GM12878 (cell line): ENCODE measurements at regions not wholly inside any gene's neighbourhood (a gene's known extent, or its start where the extent isn't known, plus 50 kb on each side); places are given as distances from the start of the nearest gene placed in this dataset.

ENCODE experiments used
- ATAC-seq: fragments of 200-7000 bp; cut with Tn5 transposase; 3 replicates; pipeline ENCODE4 v1.9.1; 2020; ENCODE audit warnings: mild to moderate bottlenecking, moderate library complexity
- BruUV-seq: library from RNA; stranded (reverse); fragments of 400-500 nt; replicated peaks from 2 replicates; lab custom pipeline; 2021; lab: Mats Ljungman, UMichigan
- CTCF ChIA-PET: fragments of 300-600 bp; sonication (Branson Sonifier 250); formaldehyde crosslinking; extraction: SDS; loops from one replicate; lab custom pipeline; 2021; ENCODE audit warnings: inconsistent platforms; lab: Yijun Ruan, JAX
- POLR2A ChIA-PET: fragments of 350-600 bp; formaldehyde crosslinking; extraction: SDS; loops from one replicate; lab custom pipeline; 2021; ENCODE audit warnings: inconsistent platforms; lab: Charles Lee
- RAD21 ChIA-PET: fragments of 300-600 bp; sonication (Branson Sonifier 250); formaldehyde crosslinking; loops from one replicate; lab custom pipeline; 2023; ENCODE audit warnings: antibody characterized with exemption; ENCODE audit not compliant: unreplicated experiment; lab: Charles Lee
- SMC1A ChIA-PET: fragments of 300-600 bp; sonication (Branson Sonifier 250); formaldehyde crosslinking; loops from one replicate; lab custom pipeline; 2023; ENCODE audit not compliant: unreplicated experiment, uncharacterized antibody; lab: Charles Lee
- DNase-seq: peaks from one replicate; pipeline ENCODE4 v3.0.0-alpha.2; 2011; ENCODE audit warnings: low read depth, low spot score
- FAIRE-seq: peaks from 3 replicates; lab custom pipeline; 2011; peaks lifted over from hg19 to GRCh38; lab: Jason Lieb, UNC
- H2AFZ ChIP-seq: 2 replicates; pipeline ENCODE4 v1.6.0; 2011; ENCODE audit warnings: low read depth, low read length, control low read depth; ENCODE audit not compliant: control insufficient read depth
- H3K27ac ChIP-seq: 2 replicates; pipeline ENCODE4 v1.5.1; 2011; ENCODE audit warnings: control low read depth; ENCODE audit not compliant: control insufficient read depth, insufficient read depth
- H3K27me3 ChIP-seq, 2 experiments: replicated peaks in 1 of 2; 2 replicates each; pipeline versions ENCODE4 v1.6.0 to v1.6.1; 2011; ENCODE audit warnings: low read length in 1 of 2; ENCODE audit not compliant: control insufficient read depth in 2 of 2, insufficient read depth in 2 of 2
- H3K36me3 ChIP-seq, 2 experiments: 2 replicates each; pipeline ENCODE4 v1.5.1; 2011; ENCODE audit warnings: low read length in 1 of 2; ENCODE audit not compliant: control insufficient read depth in 2 of 2, insufficient read depth in 2 of 2
- H3K4me1 ChIP-seq: 2 replicates; pipeline ENCODE4 v1.6.1; 2011; ENCODE audit warnings: mild to moderate bottlenecking, low read length, moderate library complexity, mixed read lengths; ENCODE audit not compliant: control insufficient read depth, insufficient read depth
- H3K4me2 ChIP-seq: 2 replicates; pipeline ENCODE4 v1.6.0; 2011; ENCODE audit warnings: control low read depth; ENCODE audit not compliant: control insufficient read depth, insufficient read depth
- H3K4me3 ChIP-seq: fragments of 200-600 bp; sonication (generic); 2 replicates; pipeline ENCODE4 v1.5.1; 2016
- H3K79me2 ChIP-seq: 2 replicates; pipeline ENCODE4 v1.6.0; 2011; ENCODE audit warnings: low read length; ENCODE audit not compliant: control insufficient read depth, insufficient read depth
- H3K9ac ChIP-seq: 2 replicates; pipeline ENCODE4 v1.8.0; 2011; ENCODE audit warnings: low read length, control low read depth, mixed read lengths; ENCODE audit not compliant: control insufficient read depth, insufficient read depth
- H3K9me3 ChIP-seq: replicated peaks from 3 replicates; pipeline ENCODE4 v1.5.1; 2011; ENCODE audit warnings: mild to moderate bottlenecking, low read length; ENCODE audit not compliant: control insufficient read depth, insufficient read depth
- H4K20me1 ChIP-seq: 2 replicates; pipeline ENCODE4 v1.6.0; 2011; ENCODE audit not compliant: control insufficient read depth, insufficient read depth
- ASH2L ChIP-seq: fragments of 300-600, 200-600 bp; sonication (generic); IDR thresholded peaks from 2 replicates; pipeline ENCODE4 v1.6.1; 2017; ENCODE audit warnings: low read depth, mild to moderate bottlenecking, borderline replicate concordance
- BCL3 ChIP-seq: IDR thresholded peaks from 2 replicates; pipeline ENCODE4 v1.6.1; 2011; ENCODE audit warnings: borderline replicate concordance, low read depth, mild to moderate bottlenecking, moderate library complexity, low read length; ENCODE audit not compliant: insufficient read depth, poor library complexity, severe bottlenecking
- BHLHE40 ChIP-seq, 2 experiments: fragments of 450-650 bp in 1 of 2; IDR thresholded peaks; 2 replicates each; pipeline ENCODE4 v1.6.1; 2011 to 2017; ENCODE audit warnings: low read depth in 2 of 2, borderline replicate concordance in 1 of 2, improper control_type of control experiment in 1 of 2, low read length in 1 of 2, mild to moderate bottlenecking in 1 of 2
- ELK1 ChIP-seq: IDR thresholded peaks from 2 replicates; pipeline ENCODE4 v1.6.1; 2012; ENCODE audit warnings: low read depth, low read length, improper control_type of control experiment
- GATAD2B ChIP-seq: fragments of 450-650 bp; conservative IDR thresholded peaks from 2 replicates; pipeline ENCODE4 v1.6.1; 2017; ENCODE audit warnings: low read depth, mild to moderate bottlenecking, moderate library complexity
- IKZF2 ChIP-seq, 2 experiments: fragments of 450-650 bp; IDR thresholded peaks; 2 replicates each; pipeline ENCODE4 v1.6.1; 2017; ENCODE audit warnings: mild to moderate bottlenecking in 2 of 2, moderate library complexity in 2 of 2
- MYB ChIP-seq: fragments of 150-350 bp; IDR thresholded peaks from 2 replicates; pipeline ENCODE4 v1.6.1; 2014; ENCODE audit warnings: mild to moderate bottlenecking, low read depth, low read length, borderline replicate concordance
- NFIC ChIP-seq: IDR thresholded peaks from 2 replicates; pipeline ENCODE4 v1.6.1; 2012; ENCODE audit warnings: low read depth, mild to moderate bottlenecking, inconsistent platforms, low read length, moderate library complexity
- NR2C1 ChIP-seq: fragments of 450-650 bp; IDR thresholded peaks from 2 replicates; pipeline ENCODE4 v1.6.1; 2017; ENCODE audit warnings: antibody characterized with exemption, mild to moderate bottlenecking, moderate library complexity
- POLR2AphosphoS2 ChIP-seq: IDR thresholded peaks from 2 replicates; pipeline ENCODE4 v1.6.1; 2011; ENCODE audit warnings: low read depth, mild to moderate bottlenecking, low read length, improper control_type of control experiment, moderate library complexity
- RAD51 ChIP-seq: fragments of 450-650 bp; IDR thresholded peaks from 2 replicates; pipeline ENCODE4 v1.6.1; 2016; ENCODE audit warnings: moderate library complexity, mild to moderate bottlenecking, inconsistent platforms
- RBBP5 ChIP-seq: fragments of 200-600 bp; sonication (generic); conservative IDR thresholded peaks from 2 replicates; pipeline ENCODE4 v1.6.1; 2016
- SMAD1 ChIP-seq: fragments of 450-650 bp; IDR thresholded peaks from 2 replicates; pipeline ENCODE4 v1.6.1; 2018; ENCODE audit warnings: mild to moderate bottlenecking, low read depth; ENCODE audit not compliant: partially characterized antibody
- SPI1 ChIP-seq: IDR thresholded peaks from 2 replicates; pipeline ENCODE4 v1.6.1; 2011; ENCODE audit warnings: low read depth, mild to moderate bottlenecking, low read length, moderate library complexity, borderline replicate concordance; ENCODE audit not compliant: insufficient read depth
- STAT1 ChIP-seq: fragments of 450-650 bp; conservative IDR thresholded peaks from 2 replicates; pipeline ENCODE4 v1.6.1; 2014; ENCODE audit warnings: antibody characterized with exemption, mild to moderate bottlenecking
- TARDBP ChIP-seq: IDR thresholded peaks from 2 replicates; pipeline ENCODE4 v1.6.1; 2016; ENCODE audit warnings: borderline replicate concordance
- WGBS: methylation state at CpG from one replicate; pipeline ENCODE4 v1.1.6; 2016; ENCODE audit warnings: low lambda C conversion rate; ENCODE audit not compliant: insufficient replicate concordance, insufficient coverage; ENCODE audit errors: missing lambda C conversion rate; 5-methylcytosine and 5-hydroxymethylcytosine counted together
- in situ Hi-C: fragments of 300-500 bp; cut with MboI; formaldehyde crosslinking; loops from 9 replicates; pipeline ENCODE4 v1.14.3; 2018; ENCODE audit warnings: mixed read lengths
- intact Hi-C: fragments of 100-400 bp; cut with micrococcal nuclease; formaldehyde crosslinking; loops from one replicate; pipeline ENCODE4 v1.14.2; 2022; ENCODE audit not compliant: unreplicated experiment

DNA sequence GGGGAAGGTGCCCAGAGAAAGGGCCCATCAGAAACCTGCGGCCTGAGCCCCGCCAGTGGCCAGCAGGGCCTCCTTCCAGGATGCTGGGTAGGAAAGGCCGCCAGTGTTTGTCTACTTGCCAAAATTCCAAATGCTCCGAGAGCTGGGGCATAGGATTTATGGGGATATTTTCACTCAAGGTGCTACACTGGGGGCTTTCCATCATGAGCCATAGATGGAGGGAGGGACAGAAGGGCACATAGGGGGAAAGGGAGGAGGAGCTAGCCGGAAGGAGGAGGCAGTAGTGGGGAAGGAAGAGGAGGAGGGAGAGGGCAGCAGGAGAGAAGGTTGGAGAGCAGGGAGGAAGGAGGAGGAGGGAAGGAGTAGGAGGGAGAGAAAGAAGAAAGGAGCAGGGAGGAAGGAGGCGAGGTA is 494.7 kb upstream of the PROK2 start:
- no TSS peak for BruUV-seq
- Histone ChIP-seq H2AFZ (no peak overlapping the region), H3K36me3 (no peaks in the 10 kb centered on the region), H3K4me2 (no peak overlapping the region), H3K4me1 (peaks cover 9% of the 10 kb centered on the region), H3K4me3 (no peak overlapping the region), H3K27me3 (no peaks in the 10 kb centered on the region), H4K20me1 (no peaks in the 10 kb centered on the region), H3K79me2 (no peaks in the 10 kb centered on the region), H3K27ac (no peak overlapping the region), H3K9ac (no peak overlapping the region), H3K9me3 (peaks cover 1% of the 10 kb centered on the region; the same call in 1 of the 3 replicates)
- TF ChIP-seq STAT1 (no peak), POLR2AphosphoS2 (no peak), RAD51 (no peak), NFIC (no peak), GATAD2B (no peak), TARDBP (no peak), ELK1 (no peak), BCL3 (no peak), RBBP5 (no peak), BHLHE40 (IDR thresholded peaks at IDR 0.05; ENCODE audit: borderline replicate concordance in 1 of 2, low read depth in 2 of 2, low read length in 1 of 2) (no peak), ASH2L (no peak), IKZF2 (IDR thresholded peaks at IDR 0.05) (no peak), SMAD1 (no peak), MYB (no peak), NR2C1 (no peak), SPI1 (no peak)
- POLR2A ChIA-PET = no interaction called here
- intact Hi-C loops = loop anchor here (5.0 kb wide), 1 partner anchor 543 kb away; no protein-coding TSS in a partner anchor
- DNase-seq (no peak), ATAC-seq (no peak), FAIRE-seq (no peak)
- in situ Hi-C loops = no loop called here
- CTCF ChIA-PET = interaction anchor here (0.6 to 1.0 kb wide), 2 partner anchors 14 to 1241 kb away, joined by 3 to 4 read pairs; no protein-coding TSS in a partner anchor
- SMC1A ChIA-PET = interaction anchor here (2.5 kb wide), 1 partner anchor 14 kb away, joined by 13 read pairs; no protein-coding TSS in a partner anchor
- 67% methylated on average over 6 of the region's 6 CpGs for WGBS
- RAD21 ChIA-PET = no interaction called here
